ENCODE measurements at regions not wholly inside any gene's neighbourhood (a gene's known extent, or its start where the extent isn't known, plus 50 kb on each side); places are given as distances from the start of the nearest gene placed in this dataset.

DNA sequence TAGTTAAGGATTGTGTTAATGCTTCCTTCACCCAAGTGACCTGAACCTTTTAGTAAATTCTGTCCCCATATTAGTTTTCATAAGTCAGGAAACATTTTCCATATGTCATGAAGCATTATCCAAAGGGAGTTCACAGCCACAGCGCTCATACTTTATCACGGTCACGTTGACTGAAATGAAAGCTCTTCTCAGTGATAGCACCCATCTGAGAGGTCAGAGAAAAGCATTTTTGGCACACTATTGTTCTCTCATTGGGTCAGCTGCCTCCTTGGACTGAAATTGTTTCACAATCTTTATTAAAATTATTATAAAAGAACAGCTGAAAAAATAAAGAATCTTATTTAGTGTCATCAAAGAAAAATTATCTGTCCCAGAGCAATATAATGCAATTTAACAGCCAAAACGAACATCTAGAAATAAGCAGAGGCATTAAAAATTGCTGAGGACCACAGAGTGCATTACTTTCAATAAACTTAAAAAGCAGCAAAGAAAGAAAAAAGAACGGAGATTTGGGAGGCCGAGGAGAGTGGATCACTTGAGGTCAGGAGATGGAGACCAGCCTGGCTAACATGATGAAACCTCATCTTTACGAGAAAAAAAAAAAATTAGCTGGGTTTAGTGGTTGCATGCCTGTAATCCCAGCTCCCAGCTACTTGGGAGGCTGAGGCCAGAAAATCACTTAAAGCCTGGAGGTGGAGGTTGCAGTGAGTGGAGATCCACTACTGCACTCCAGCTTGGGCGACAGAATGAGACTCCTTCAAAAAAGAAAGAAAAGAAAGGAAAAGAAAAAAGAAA is 680.8 kb upstream of the FAM241A start:
- ChIA-PET POLR2A (no interaction called here), CTCF (ENCODE audit: low intra/inter-chr PET ratio) (interaction anchor here (0.5 kb wide), 1 partner anchor 23 kb away, joined by 4 read pairs; no protein-coding TSS in a partner anchor)
- in situ Hi-C loops (cut with MboI), result no loop called here
- WGBS (ENCODE audit: insufficient coverage, low coverage, missing lambda C conversion rate), result 2% methylated on average over 8 of the region's 8 CpGs
- Histone ChIP-seq H3K79me2 (ENCODE audit: control insufficient read depth, insufficient read depth, low read length) (no peaks in the 10 kb centered on the region), H3K4me3 (no peak overlapping the region), H3K27me3 (ENCODE audit: control insufficient read depth in 2 of 2, insufficient read depth in 2 of 2, low read length in 2 of 2) (no peaks in the 10 kb centered on the region), H2AFZ (ENCODE audit: low read depth, low read length) (no peak overlapping the region), H3K4me1 (replicated peaks in 1 of 2; ENCODE audit: control insufficient read depth in 2 of 2, insufficient read depth in 2 of 2, low read length in 2 of 2) (no peaks in the 10 kb centered on the region), H3K36me3 (ENCODE audit: control insufficient read depth, insufficient read depth, low read length) (no peaks in the 10 kb centered on the region), H3K4me2 (ENCODE audit: insufficient read depth, low read length) (no peak overlapping the region), H4K20me1 (replicated peaks; ENCODE audit: control insufficient read depth, insufficient read depth, low read length) (no peaks in the 10 kb centered on the region), H3K9me1 (ENCODE audit: control insufficient read depth, insufficient read depth, low read length) (no peaks in the 10 kb centered on the region), H3K27ac (ENCODE audit: extremely low read depth, low read depth, low read length) (no peak overlapping the region), H3K9me3 (replicated peaks; ENCODE audit: control insufficient read depth, insufficient read depth, low read depth, low read length) (no peaks in the 10 kb centered on the region), H3K9ac (ENCODE audit: insufficient read depth in 1 of 2, low read depth in 2 of 2, low read length in 2 of 2) (no peak overlapping the region)
- FAIRE-seq, result no peak
- intact Hi-C loops (cut with micrococcal nuclease), result no loop called here
- no peak for ATAC-seq
- DNase-seq (ENCODE audit: extremely low read depth in 1 of 4, low spot score in 3 of 4), result no peak
- no TSS peak for BruUV-seq (replicated peaks)
- TF ChIP-seq SP1 (CRISPR knock-in tag; IDR thresholded peaks at IDR 0.05) (no peak), MAFK (IDR thresholded peaks at IDR 0.05; ENCODE audit: low read length) (no peak), SRSF3 (IDR thresholded peaks at IDR 0.05; ENCODE audit: insufficient read depth, low read length) (no peak), MCM3 (IDR thresholded peaks at IDR 0.05) (no peak), HNRNPH1 (optimal IDR thresholded peaks at IDR 0.05; ENCODE audit: low read depth, low read length) (no peak), U2AF2 (optimal IDR thresholded peaks at IDR 0.05; ENCODE audit: low read depth, low read length) (no peak)
- TF ChIP-seq, protein P1, sequence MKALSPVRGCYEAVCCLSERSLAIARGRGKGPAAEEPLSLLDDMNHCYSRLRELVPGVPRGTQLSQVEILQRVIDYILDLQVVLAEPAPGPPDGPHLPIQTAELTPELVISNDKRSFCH (CRISPR knock-in tag; IDR thresholded peaks at IDR 0.05), result no peak
- TF ChIP-seq, protein P1 (tag; IDR thresholded peaks at IDR 0.05), result no peak
- TF ChIP-seq, protein P2, sequence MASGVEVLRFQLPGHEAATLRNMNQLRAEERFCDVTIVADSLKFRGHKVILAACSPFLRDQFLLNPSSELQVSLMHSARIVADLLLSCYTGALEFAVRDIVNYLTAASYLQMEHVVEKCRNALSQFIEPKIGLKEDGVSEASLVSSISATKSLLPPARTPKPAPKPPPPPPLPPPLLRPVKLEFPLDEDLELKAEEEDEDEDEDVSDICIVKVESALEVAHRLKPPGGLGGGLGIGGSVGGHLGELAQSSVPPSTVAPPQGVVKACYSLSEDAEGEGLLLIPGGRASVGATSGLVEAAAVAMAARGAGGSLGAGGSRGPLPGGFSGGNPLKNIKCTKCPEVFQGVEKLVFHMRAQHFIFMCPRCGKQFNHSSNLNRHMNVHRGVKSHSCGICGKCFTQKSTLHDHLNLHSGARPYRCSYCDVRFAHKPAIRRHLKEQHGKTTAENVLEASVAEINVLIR (CRISPR knock-in tag; IDR thresholded peaks at IDR 0.05), result no peak
